ENCODE measurements at regions not wholly inside any gene's neighbourhood (a gene's known extent, or its start where the extent isn't known, plus 50 kb on each side); places are given as distances from the start of the nearest gene placed in this dataset.

DNA sequence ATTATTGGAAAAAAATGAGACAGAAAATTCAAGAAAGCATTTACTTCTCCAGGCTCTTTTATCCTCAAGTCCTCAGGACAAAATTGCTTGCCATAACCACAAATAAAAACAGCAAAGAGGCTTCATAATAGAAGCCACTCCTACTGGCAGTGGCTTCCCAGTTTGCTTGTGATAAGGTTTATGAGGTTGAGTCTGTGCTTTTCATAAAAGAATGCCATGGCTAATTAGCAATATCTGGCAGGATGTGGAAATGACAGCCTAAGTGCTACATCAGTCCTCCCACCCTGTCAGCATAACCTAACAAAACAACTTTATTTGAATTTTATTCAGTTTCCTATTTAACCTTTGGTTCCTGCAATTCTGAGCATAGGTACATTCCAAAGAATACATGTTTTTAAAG is 80.9 kb upstream of the HTR1E start:
- ChIA-PET CTCF (interaction anchor here (0.6 to 1.1 kb wide), 2 partner anchors 10 to 73 kb away, joined by 3 read pairs; no protein-coding TSS in a partner anchor), POLR2A (no interaction called here)
- DNase-seq (ENCODE audit: extremely low spot score), result no peak
- TF ChIP-seq ELF4 (IDR thresholded peaks at IDR 0.05), result no peak
- TF ChIP-seq TARDBP (IDR thresholded peaks at IDR 0.05), result no peak

DNA sequence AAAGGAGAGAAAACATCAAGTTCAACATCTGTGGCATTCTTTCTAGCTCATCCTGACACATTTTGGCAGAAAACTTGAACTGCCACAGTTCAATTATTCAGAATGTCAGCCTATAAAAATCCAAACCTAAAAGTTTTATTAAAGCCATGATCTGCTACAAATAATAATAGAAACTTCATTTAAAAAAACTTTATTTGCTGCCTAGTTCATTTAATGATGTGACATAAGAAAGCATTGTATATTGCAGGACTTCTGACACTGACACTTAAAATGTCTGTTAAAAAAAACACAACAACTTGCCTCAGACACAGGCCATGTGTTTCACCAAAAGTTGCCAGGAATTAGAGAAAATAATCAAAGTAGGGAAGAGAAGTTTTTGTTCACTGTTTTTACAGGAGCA is 88.3 kb upstream of the HTR1E start:
- POLR2A ChIA-PET, result no interaction called here
- CTCF ChIA-PET, result no interaction called here
- no peak for TF ChIP-seq NFRKB (IDR thresholded peaks at IDR 0.05)
- TF ChIP-seq HDGF (IDR thresholded peaks at IDR 0.05; ENCODE audit: borderline replicate concordance), result no peak
- no peak for TF ChIP-seq FOXK2 (IDR thresholded peaks at IDR 0.05)
- TF ChIP-seq SUZ12 (IDR thresholded peaks at IDR 0.05), result no peak
- no peak for TF ChIP-seq TARDBP (IDR thresholded peaks at IDR 0.05)
- no peak for TF ChIP-seq LEF1 (IDR thresholded peaks at IDR 0.05; ENCODE audit: borderline replicate concordance)
- no peak for DNase-seq (ENCODE audit: extremely low spot score)

DNA sequence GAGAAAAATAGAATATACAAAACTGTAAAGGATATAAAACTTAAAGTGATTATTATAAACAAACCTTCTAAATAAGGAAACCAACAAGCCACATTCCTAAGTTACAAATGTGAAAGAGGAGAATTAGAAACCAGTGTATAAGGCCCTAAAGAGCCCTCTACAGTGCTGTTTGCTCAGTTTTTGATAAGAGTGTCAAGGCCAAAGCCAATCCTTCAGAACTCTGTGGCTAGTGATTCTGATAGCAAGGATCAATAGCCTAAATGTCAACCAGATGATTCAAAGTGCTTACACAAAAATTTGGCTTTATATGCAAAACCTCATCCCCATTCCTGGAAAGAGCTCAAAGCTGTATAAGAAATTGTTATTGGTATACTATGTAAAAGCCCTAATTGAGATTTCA is 104.6 kb upstream of the HTR1E start:
- DNase-seq (ENCODE audit: extremely low spot score), result no peak
- TF ChIP-seq NFRKB (IDR thresholded peaks at IDR 0.05) (no peak), CTBP1 (IDR thresholded peaks at IDR 0.05; ENCODE audit: borderline replicate concordance) (no peak), SUZ12 (IDR thresholded peaks at IDR 0.05) (no peak), ARNT (IDR thresholded peaks at IDR 0.05) (no peak), ELF4 (IDR thresholded peaks at IDR 0.05) (no peak), HDGF (IDR thresholded peaks at IDR 0.05; ENCODE audit: borderline replicate concordance) (no peak), ZNF384 (IDR thresholded peaks at IDR 0.05) (no peak), FOXA1 (IDR thresholded peaks at IDR 0.05) (no peak), SP1 (IDR thresholded peaks at IDR 0.05) (no peak), FOXK2 (IDR thresholded peaks at IDR 0.05) (no peak), BHLHE40 (IDR thresholded peaks at IDR 0.05; ENCODE audit: borderline replicate concordance) (no peak), LEF1 (IDR thresholded peaks at IDR 0.05; ENCODE audit: borderline replicate concordance) (no peak), L3MBTL2 (conservative IDR thresholded peaks at IDR 0.05) (no peak), TARDBP (IDR thresholded peaks at IDR 0.05) (no peak), FOXM1 (IDR thresholded peaks at IDR 0.05; ENCODE audit: borderline replicate concordance) (no peak)
- TF ChIP-seq, protein P1, sequence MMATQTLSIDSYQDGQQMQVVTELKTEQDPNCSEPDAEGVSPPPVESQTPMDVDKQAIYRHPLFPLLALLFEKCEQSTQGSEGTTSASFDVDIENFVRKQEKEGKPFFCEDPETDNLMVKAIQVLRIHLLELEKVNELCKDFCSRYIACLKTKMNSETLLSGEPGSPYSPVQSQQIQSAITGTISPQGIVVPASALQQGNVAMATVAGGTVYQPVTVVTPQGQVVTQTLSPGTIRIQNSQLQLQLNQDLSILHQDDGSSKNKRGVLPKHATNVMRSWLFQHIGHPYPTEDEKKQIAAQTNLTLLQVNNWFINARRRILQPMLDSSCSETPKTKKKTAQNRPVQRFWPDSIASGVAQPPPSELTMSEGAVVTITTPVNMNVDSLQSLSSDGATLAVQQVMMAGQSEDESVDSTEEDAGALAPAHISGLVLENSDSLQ (IDR thresholded peaks at IDR 0.05), result no peak
- POLR2A ChIA-PET, result no interaction called here
- CTCF ChIA-PET, result no interaction called here

DNA sequence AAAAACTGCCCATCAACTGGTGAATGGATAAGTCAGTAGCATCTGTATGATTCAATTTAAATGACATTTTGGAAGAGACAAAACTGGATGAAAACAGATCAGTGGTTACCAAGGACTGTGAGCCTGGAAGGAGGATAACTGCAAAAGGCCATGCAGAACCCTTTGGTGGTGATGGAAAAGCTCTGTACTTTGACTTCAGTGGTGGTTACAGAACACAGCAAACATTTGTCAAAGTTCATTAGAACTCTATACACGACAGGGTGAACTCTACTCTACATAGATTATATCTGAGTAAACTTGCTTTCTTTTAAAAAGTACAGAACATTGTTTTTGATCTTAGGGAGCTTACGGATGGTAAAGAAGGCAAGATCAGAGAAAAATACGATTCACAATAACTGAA is 111.9 kb upstream of the HTR1E start:
- CTCF ChIA-PET, result no interaction called here
- POLR2A ChIA-PET, result no interaction called here
- DNase-seq (ENCODE audit: extremely low spot score), result no peak
- TF ChIP-seq HDGF (IDR thresholded peaks at IDR 0.05; ENCODE audit: borderline replicate concordance) (no peak), FOXM1 (IDR thresholded peaks at IDR 0.05; ENCODE audit: borderline replicate concordance) (no peak), BHLHE40 (IDR thresholded peaks at IDR 0.05; ENCODE audit: borderline replicate concordance) (no peak), NFRKB (IDR thresholded peaks at IDR 0.05) (no peak)

DNA sequence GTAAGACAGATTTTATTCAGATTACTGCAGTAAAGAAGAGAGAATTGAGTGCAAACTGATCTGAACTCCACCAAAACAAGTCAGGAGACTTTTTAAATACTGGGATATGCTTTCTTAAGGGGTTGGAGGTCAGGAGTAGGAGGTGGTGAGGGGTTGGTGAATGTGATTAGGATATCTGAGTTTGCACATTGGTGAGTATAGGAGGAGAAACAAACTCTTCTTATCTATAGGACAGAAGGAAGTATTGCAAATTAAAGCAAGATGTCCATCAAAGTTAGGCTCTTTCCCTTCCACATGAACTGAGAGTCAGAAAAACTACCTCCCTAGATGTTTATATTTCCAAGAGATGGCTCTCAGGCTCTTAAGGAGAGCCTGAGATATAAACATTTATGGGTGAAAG is 114.6 kb upstream of the HTR1E start:
- ChIA-PET CTCF (no interaction called here), POLR2A (no interaction called here)
- DNase-seq (ENCODE audit: extremely low spot score), result no peak
- TF ChIP-seq SP1 (IDR thresholded peaks at IDR 0.05), result no peak
- TF ChIP-seq BHLHE40 (IDR thresholded peaks at IDR 0.05; ENCODE audit: borderline replicate concordance), result no peak
- no peak for TF ChIP-seq ELF4 (IDR thresholded peaks at IDR 0.05)
- TF ChIP-seq LEF1 (IDR thresholded peaks at IDR 0.05; ENCODE audit: borderline replicate concordance), result no peak
- TF ChIP-seq FOXK2 (IDR thresholded peaks at IDR 0.05), result no peak
- no peak for TF ChIP-seq NFRKB (IDR thresholded peaks at IDR 0.05)
- no peak for TF ChIP-seq L3MBTL2 (conservative IDR thresholded peaks at IDR 0.05)
- no peak for TF ChIP-seq FOXA1 (IDR thresholded peaks at IDR 0.05)
- TF ChIP-seq SUZ12 (IDR thresholded peaks at IDR 0.05), result no peak
- TF ChIP-seq ARNT (IDR thresholded peaks at IDR 0.05), result no peak

DNA sequence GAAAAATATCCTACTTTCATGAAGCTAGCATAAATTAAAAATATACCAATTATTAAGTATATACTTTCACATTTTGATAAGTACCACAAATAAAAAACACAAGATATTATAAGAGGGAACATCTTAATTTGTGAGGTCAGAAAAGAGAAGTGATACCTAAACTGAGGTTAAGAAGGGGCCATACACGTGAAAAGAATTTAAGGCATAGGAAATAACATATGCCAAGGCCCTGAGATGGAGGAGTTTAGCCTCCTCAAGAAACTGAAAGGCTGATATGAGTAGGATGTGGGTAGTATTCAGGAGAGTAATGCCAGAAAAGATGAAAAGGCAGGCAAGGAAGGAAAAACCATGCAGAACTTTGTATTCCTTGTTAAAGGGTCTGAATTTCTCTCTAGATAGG is 116.6 kb upstream of the HTR1E start:
- TF ChIP-seq, protein P1 (IDR thresholded peaks at IDR 0.05), result no peak
- no peak for TF ChIP-seq LEF1 (IDR thresholded peaks at IDR 0.05; ENCODE audit: borderline replicate concordance)
- TF ChIP-seq FOXA1 (IDR thresholded peaks at IDR 0.05), result no peak
- TF ChIP-seq SUZ12 (IDR thresholded peaks at IDR 0.05), result no peak
- TF ChIP-seq SP1 (IDR thresholded peaks at IDR 0.05), result no peak
- TF ChIP-seq NFRKB (IDR thresholded peaks at IDR 0.05), result no peak
- no peak for TF ChIP-seq ZNF384 (IDR thresholded peaks at IDR 0.05)
- no peak for TF ChIP-seq ARNT (IDR thresholded peaks at IDR 0.05)
- TF ChIP-seq ELF4 (IDR thresholded peaks at IDR 0.05), result no peak
- TF ChIP-seq CTBP1 (IDR thresholded peaks at IDR 0.05; ENCODE audit: borderline replicate concordance), result no peak
- no peak for TF ChIP-seq FOXK2 (IDR thresholded peaks at IDR 0.05)
- no peak for DNase-seq (ENCODE audit: extremely low spot score)
- ChIA-PET CTCF (no interaction called here), POLR2A (no interaction called here)

DNA sequence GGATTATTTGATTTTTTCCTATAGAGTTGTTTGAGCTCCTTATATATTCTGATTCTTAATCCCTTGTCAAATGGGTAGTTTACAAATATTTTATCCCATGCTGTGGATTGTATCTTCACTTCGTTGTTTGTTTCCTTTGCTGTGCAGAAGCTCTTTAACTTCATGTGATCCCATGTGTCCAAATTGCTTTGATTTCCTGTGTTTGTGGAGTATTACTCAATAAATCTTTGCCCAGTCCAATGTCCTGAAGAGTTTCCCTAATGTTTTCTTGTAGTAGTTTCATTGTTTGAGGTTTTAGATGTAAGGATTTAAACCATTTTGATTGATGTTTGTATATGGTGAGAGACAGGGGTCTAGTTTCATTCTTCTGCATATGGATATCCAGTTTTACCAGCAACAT is 143.7 kb upstream of the HTR1E start:
- POLR2A ChIA-PET, result no interaction called here
- CTCF ChIA-PET, result interaction anchor here (0.6 kb wide), 1 partner anchor 143 kb away, joined by 3 read pairs; no protein-coding TSS in a partner anchor
- DNase-seq (ENCODE audit: extremely low spot score), result no peak
- TF ChIP-seq CTBP1 (IDR thresholded peaks at IDR 0.05; ENCODE audit: borderline replicate concordance) (no peak), ELF4 (IDR thresholded peaks at IDR 0.05) (no peak), ZNF384 (IDR thresholded peaks at IDR 0.05) (no peak), SUZ12 (IDR thresholded peaks at IDR 0.05) (no peak), NFRKB (IDR thresholded peaks at IDR 0.05) (no peak), FOXM1 (IDR thresholded peaks at IDR 0.05; ENCODE audit: borderline replicate concordance) (no peak), ARNT (IDR thresholded peaks at IDR 0.05) (no peak), FOXA1 (IDR thresholded peaks at IDR 0.05) (no peak)

DNA sequence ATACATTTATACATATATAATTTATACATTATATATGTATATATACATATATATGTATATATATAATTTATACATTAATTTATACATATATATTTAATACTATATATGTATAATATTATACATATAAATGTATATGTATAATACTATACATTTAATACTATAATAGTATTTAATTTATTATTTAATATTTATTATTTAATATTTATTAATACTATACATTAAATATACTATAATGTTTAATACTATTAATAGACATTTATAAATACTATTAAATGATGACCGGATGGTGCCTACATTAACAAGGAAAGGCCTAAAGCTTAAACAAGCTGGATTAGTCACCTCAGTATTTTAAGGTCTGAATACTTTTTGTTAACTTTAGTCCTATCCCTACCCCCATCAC is 145.9 kb upstream of the HTR1E start:
- CTCF ChIA-PET, result no interaction called here
- DNase-seq (ENCODE audit: extremely low spot score), result no peak
- TF ChIP-seq BHLHE40 (IDR thresholded peaks at IDR 0.05; ENCODE audit: borderline replicate concordance), result no peak
- POLR2A ChIA-PET, result no interaction called here

Data from HEK293T (cell line).